Activated CD8-positive, alpha-beta memory T cell treated with anti-CD3 and anti-CD28 coated beads for 36 hours (primary cell): ENCODE measurements at regions not wholly inside any gene's neighbourhood (a gene's known extent, or its start where the extent isn't known, plus 50 kb on each side); places are given as distances from the start of the nearest gene placed in this dataset.

Experiments used
- CTCF ChIA-PET: fragments of 350-600 bp; sonication (Branson Sonifier 250); formaldehyde crosslinking; loops from one replicate; lab custom pipeline; 2021; ENCODE audit warnings: antibody characterized with exemption; lab: Charles Lee
- POLR2A ChIA-PET: fragments of 350-600 bp; sonication (Branson Sonifier 250); formaldehyde crosslinking; loops from one replicate; lab custom pipeline; 2021; ENCODE audit warnings: antibody characterized with exemption; lab: Charles Lee

GRCh38 chr10:121015916-121016315, 164.8 kb downstream of the WDR11 start:
- CTCF ChIA-PET: no interaction called here
- POLR2A ChIA-PET: no interaction called here

- ChIA-PET POLR2A (no interaction called here), CTCF (no interaction called here)
Observed at GRCh38 chr10:121024905-121025584, 173.9 kb downstream of the WDR11 start.

GRCh38 chr10:121025731-121026130, 174.6 kb downstream of the WDR11 start:
- ChIA-PET CTCF (no interaction called here), POLR2A (no interaction called here)

DNA sequence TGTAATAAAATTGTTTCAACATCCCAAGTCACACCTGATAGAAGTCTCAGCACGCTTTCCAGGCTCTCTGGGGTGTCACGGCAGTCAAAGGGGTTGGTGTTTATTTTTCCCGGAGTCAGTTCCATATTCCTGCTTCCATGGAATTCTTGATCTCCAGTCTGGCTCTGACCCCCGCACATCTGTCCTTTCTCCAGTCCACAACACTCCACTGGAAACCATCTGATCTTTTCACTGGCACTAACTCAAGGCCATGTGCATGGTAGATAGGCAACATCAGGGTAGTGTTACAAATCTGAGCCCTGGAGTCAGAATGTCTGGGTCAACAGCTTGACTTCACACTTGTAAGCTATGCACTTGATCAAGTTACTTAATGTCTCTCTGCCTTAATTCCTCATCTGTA, 176.2 kb downstream of the WDR11 start:
- POLR2A ChIA-PET: no interaction called here
- CTCF ChIA-PET: no interaction called here

DNA sequence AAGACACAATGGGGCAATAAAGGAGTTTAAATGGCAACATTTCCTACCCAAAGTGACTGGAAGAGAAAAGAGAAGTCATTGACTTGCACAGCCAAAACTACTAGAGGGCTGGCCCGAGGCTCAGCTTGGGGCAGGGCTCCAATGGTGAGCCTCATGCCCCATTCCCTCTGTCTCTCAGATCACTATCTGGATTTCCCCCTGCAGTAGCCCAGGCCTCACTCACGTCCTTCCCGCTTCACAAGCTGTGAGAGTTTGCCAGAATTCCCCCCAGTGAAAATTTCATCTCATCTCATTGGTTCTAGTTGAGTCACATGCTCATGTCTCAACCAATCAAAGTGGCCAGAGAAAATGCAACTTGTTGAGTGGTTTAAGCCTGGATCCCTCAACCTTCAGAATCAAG, 181.3 kb downstream of the WDR11 start:
- POLR2A ChIA-PET: no interaction called here
- CTCF ChIA-PET: no interaction called here

DNA sequence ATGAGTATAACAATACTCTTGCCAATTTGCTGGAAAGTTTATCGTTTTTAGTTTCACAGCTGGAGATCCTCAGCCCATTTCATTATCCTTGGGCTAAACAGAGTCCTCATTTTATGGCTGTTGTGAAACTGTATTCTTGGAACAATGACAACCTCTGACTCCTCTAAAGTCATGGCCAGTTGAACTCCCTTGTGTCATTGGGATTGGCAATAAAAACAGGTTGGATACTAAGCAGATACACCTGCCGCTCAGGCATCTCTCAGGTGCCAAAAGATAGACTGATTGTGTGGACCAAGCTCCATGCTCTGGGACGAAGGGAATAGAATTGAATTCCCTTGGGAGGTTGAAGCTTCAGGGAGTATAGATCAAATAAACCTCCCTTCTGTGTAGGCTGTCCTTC, 182.2 kb downstream of the WDR11 start:
- ChIA-PET CTCF (no interaction called here), POLR2A (no interaction called here)

DNA sequence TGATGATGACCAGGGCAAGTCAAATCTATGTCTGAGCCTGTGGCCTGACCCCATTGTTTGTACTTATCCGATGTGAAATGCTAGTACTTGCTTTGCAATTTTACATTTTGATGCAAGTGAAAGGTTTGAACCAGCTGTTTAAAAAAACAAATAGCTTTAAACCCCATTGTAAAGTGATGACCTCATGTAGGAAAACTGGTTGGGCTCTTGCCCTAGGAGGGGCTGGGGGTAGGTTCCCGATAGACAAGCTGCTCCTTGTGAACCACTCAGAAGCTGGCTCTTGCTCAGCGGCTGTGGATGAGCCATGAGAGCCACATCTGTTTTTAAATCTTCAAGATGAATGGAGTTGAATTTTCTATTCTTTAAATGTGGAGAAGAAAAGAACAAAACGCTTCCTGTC, 185.3 kb downstream of the WDR11 start:
- ChIA-PET CTCF (no interaction called here), POLR2A (no interaction called here)

GRCh38 chr10:121041499-121041898, 190.3 kb downstream of the WDR11 start:
- CTCF ChIA-PET: no interaction called here

GRCh38 chr10:121041906-121042305, 190.7 kb downstream of the WDR11 start:
- POLR2A ChIA-PET: no interaction called here
- CTCF ChIA-PET: no interaction called here

More at GRCh38 chr10:121041499-121041898, 190.3 kb downstream of the WDR11 start:
- POLR2A ChIA-PET: no interaction called here

GRCh38 chr10:121042342-121042741, 191.2 kb downstream of the WDR11 start:
- ChIA-PET CTCF (no interaction called here), POLR2A (no interaction called here)

GRCh38 chr10:121043124-121043849, 192.1 kb downstream of the WDR11 start:
- CTCF ChIA-PET: no interaction called here
- POLR2A ChIA-PET: no interaction called here

DNA sequence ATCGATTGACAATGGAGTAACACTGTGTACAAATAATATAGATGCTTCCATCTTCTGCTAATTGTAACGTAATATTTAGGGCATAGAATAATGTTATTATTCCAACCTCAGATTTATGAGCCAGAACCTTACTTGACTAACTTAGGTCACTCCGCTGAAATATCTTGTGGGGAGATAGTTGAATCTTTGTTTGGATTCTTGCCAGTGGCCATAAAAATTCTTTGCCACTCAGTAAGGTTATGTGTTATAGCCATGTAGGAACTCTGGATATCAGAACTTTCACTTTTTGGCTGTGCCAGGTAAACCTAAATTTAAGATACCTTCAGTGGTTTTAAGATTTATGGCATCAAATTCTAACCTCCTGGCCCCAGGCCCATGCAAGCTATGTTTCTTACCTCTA, 197.6 kb downstream of the WDR11 start:
- ChIA-PET CTCF (no interaction called here), POLR2A (no interaction called here)

GRCh38 chr10:121049489-121049888, 198.3 kb downstream of the WDR11 start:
- ChIA-PET POLR2A (no interaction called here), CTCF (no interaction called here)

GRCh38 chr10:121049923-121050322, 198.8 kb downstream of the WDR11 start:
- CTCF ChIA-PET: no interaction called here

GRCh38 chr10:121051171-121051570, 200.0 kb downstream of the WDR11 start:
- CTCF ChIA-PET: no interaction called here

More at GRCh38 chr10:121049923-121050322, 198.8 kb downstream of the WDR11 start:
- POLR2A ChIA-PET: no interaction called here

GRCh38 chr10:121051696-121052279, 200.6 kb downstream of the WDR11 start:
- POLR2A ChIA-PET: no interaction called here
- CTCF ChIA-PET: no interaction called here

More at GRCh38 chr10:121051171-121051570, 200.0 kb downstream of the WDR11 start:
- POLR2A ChIA-PET: no interaction called here

DNA sequence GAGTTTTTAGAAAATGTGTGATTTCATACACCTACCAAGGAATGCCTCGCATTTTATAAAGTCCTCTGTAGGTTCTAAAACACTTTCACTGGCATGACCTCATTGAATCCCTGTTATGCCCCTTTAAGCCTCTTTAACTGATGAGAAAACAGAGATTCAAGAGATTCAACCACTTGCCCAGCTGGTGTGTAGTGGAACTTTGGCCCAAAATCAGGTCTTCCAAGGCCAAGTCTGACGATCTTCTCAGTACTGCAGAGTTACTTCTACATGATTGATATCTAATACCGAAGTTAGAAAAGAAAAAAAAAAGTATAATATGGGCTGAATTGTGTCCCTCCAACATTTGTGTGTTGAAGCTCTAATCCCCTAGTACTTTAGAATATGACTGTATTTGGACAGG, 202.0 kb downstream of the WDR11 start:
- ChIA-PET CTCF (no interaction called here), POLR2A (no interaction called here)

GRCh38 chr10:121054874-121055273, 203.7 kb downstream of the WDR11 start:
- ChIA-PET POLR2A (no interaction called here), CTCF (no interaction called here)

DNA sequence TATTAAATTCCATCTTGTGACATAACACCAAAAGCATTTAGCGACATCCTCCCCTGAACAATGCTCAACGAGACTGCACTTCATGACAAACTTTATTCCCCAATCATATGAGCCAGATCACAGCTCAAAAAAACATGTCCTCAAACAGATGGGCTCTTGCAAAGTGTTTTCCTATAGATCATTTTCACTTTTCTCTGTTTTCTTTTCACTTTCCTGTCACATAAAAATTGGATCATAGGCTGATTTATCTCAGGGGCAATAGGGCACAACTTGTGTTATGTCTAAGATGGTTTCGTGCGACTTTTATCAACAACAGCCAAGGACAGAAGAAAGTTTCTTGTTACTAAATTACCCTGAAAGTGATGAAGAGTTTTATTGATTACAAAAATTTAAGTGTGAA, 206.1 kb downstream of the WDR11 start:
- POLR2A ChIA-PET: no interaction called here
- CTCF ChIA-PET: no interaction called here

DNA sequence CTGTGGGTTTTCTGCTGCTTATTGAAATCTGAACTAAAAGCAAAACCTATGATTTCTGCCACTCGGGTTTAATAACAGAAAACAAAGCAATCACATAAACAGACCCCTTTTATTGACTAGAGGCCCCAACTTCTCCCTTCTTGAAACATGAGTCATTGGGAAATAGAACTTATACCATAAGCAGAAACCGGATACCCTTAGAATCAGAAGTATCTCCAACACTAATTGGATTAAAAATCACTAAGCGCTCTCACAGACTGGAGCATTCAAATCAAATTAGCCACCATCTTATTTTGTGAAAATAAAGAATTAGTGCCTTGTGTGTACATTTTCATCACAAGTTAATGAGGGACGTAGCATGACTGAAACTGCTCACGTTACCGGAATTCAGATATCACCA, 206.9 kb downstream of the WDR11 start:
- ChIA-PET CTCF (no interaction called here), POLR2A (no interaction called here)

DNA sequence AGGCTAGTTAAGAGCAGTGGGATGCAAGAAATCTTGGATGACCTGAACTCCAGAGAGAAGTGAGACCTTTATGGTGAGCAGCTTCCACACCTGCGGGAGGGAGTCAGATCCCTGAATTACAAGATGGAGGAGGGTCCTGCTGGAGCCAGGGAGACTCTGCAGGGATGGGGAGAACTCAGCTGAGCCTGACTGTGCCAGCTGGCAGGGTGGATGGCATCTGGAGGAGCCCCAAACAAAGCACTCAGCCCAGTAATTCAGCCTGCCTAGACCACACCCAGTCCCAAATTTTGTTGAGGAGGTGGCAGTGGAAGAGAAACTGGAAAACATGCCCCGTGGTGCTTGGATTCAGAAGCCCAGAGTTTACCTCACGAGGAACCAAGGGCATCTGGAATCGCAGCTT, 208.2 kb downstream of the WDR11 start:
- CTCF ChIA-PET: no interaction called here
- POLR2A ChIA-PET: no interaction called here
